Breast epithelium (tissue), 4 donors: ENCODE measurements at regions not wholly inside any gene's neighbourhood (a gene's known extent, or its start where the extent isn't known, plus 50 kb on each side); places are given as distances from the start of the nearest gene placed in this dataset.

Experiments used
- DNase-seq, 2 donors: peaks; one replicate each; pipeline ENCODE4 v3.0.0-alpha.2; 2019; ENCODE audit warnings: low spot score in 2 of 2
- H3K27ac ChIP-seq, 2 donors: fragments of 200-600 bp; sonication (generic) in 1 of 2; one replicate each; pipeline ENCODE4 v1.5.1; 2016 to 2019; ENCODE audit warnings: mild to moderate bottlenecking in 1 of 2
- H3K27me3 ChIP-seq, 2 donors: fragments of 200-600 bp; sonication (generic) in 1 of 2; one replicate each; pipeline versions ENCODE4 v1.5.1 to v1.6.0; 2017 to 2019; ENCODE audit warnings: control low read depth in 1 of 2, mild to moderate bottlenecking in 1 of 2
- H3K36me3 ChIP-seq: fragments of 200-600 bp; one replicate; pipeline ENCODE4 v1.5.1; 2019
- H3K4me1 ChIP-seq, 2 donors: fragments of 200-600 bp; sonication (generic); one replicate each; pipeline ENCODE4 v1.5.1; 2016 to 2019; ENCODE audit warnings: control low read depth in 1 of 2
- H3K4me3 ChIP-seq, 3 donors: fragments of 200-600 bp; sonication (generic); 1 replicate in 2 of 3; 2 replicates in 1 of 3; pipeline ENCODE4 v1.5.1; 2016 to 2019; ENCODE audit warnings: mild to moderate bottlenecking in 3 of 3, moderate library complexity in 2 of 3
- H3K9me3 ChIP-seq, 2 donors: fragments of 200-600 bp; sonication (generic) in 1 of 2; one replicate each; pipeline ENCODE4 v1.5.1; 2016 to 2019; ENCODE audit warnings: control low read depth in 1 of 2
- CTCF ChIP-seq, 3 donors: fragments of 450-650 bp; IDR thresholded peaks; one replicate each; pipeline ENCODE4 v1.5.1; 2016 to 2017; ENCODE audit warnings: antibody characterized with exemption in 3 of 3, mild to moderate bottlenecking in 3 of 3, moderate library complexity in 3 of 3
- POLR2A ChIP-seq: fragments of 450-650 bp; IDR thresholded peaks from one replicate; pipeline ENCODE4 v1.6.1; 2016; ENCODE audit warnings: antibody characterized with exemption, mild to moderate bottlenecking, moderate library complexity
- POLR2AphosphoS5 ChIP-seq, 3 donors: sonication (generic); formaldehyde crosslinking; IDR thresholded peaks; one replicate each; pipeline ENCODE4 v1.6.1; 2017; ENCODE audit warnings: antibody characterized with exemption in 3 of 3
- intact Hi-C: fragments of 100-400 bp; cut with DNase I; formaldehyde crosslinking; loops from one replicate; pipeline ENCODE4 v1.15.1; 2023; ENCODE audit warnings: low total_unique reads

- intact Hi-C loops, result no loop called here
- H3K36me3 ChIP-seq, result no peaks in the 10 kb centered on the region
- no peak overlapping the region for H3K4me3 ChIP-seq
- H3K9me3 ChIP-seq, result no peaks in the 10 kb centered on the region
- no peaks in the 10 kb centered on the region for H3K4me1 ChIP-seq
- no peak overlapping the region for H3K27ac ChIP-seq
- H3K27me3 ChIP-seq, result no peaks in the 10 kb centered on the region
- DNase-seq, result no peak
- TF ChIP-seq POLR2AphosphoS5 (IDR thresholded peaks at IDR 0.05) (no peak), POLR2A (no peak), CTCF (IDR thresholded peaks at IDR 0.05) (no peak)
Measured at GRCh38 chr11:25520459-25520858, 811.5 kb upstream of the ANO3 start.

- intact Hi-C loops, result no loop called here
- H3K27ac ChIP-seq, result no peak overlapping the region
- H3K36me3 ChIP-seq, result no peaks in the 10 kb centered on the region
Measured at GRCh38 chr11:25527841-25528240, 804.1 kb upstream of the ANO3 start.

GRCh38 chr11:25529572-25529971, 802.4 kb upstream of the ANO3 start:
- Histone ChIP-seq H3K4me1 (no peaks in the 10 kb centered on the region), H3K27me3 (no peaks in the 10 kb centered on the region), H3K9me3 (no peaks in the 10 kb centered on the region), H3K4me3 (no peak overlapping the region), H3K27ac (no peak overlapping the region), H3K36me3 (no peaks in the 10 kb centered on the region)
- TF ChIP-seq CTCF (IDR thresholded peaks at IDR 0.05) (no peak), POLR2AphosphoS5 (IDR thresholded peaks at IDR 0.05) (no peak), POLR2A (no peak)
- intact Hi-C loops, result no loop called here
- no peak for DNase-seq

More at GRCh38 chr11:25527841-25528240, 804.1 kb upstream of the ANO3 start:
- DNase-seq, result no peak
- Histone ChIP-seq H3K4me1 (no peaks in the 10 kb centered on the region), H3K9me3 (no peaks in the 10 kb centered on the region), H3K27me3 (no peaks in the 10 kb centered on the region), H3K4me3 (no peak overlapping the region)
- no peak for TF ChIP-seq CTCF (IDR thresholded peaks at IDR 0.05)
- no peak for TF ChIP-seq POLR2AphosphoS5 (IDR thresholded peaks at IDR 0.05)
- no peak for TF ChIP-seq POLR2A

DNA sequence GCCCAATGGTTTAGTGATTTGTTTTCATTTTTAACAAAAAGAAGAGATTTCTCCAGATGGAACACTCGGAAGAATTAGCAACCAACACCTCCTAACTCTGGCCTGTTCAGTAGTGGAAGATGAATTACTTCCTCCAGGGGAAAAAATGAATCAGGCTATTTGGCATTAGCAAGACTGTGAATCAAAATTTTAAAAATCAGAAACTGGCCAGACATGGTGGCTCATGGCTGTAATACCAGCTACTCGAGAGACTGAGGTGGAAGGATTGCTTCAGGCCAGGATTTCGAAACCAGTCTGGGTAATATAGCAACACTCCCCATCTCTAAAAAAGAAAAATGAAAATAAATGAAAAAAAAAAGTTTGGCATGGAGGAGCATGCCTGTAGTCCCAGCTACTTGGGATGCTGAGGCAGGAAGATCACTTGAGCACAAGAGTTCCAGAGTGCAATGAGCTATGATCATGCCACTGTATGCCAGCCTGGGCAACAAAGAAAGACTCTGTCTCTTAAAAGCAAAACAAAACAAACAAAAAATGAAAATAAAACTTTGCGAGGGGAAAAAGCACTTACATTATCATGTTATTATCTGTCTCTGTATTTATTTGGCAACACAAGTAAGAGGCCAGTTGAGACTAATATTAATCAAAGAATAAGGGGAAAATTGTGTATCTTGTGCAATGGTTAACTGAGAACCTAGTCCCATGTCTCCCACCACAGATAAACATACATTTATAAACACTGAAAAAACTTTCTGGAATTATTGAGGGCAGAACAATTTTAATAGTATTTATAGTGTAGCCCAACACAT, 796.3 kb upstream of the ANO3 start:
- Histone ChIP-seq H3K27ac (no peak overlapping the region), H3K9me3 (no peaks in the 10 kb centered on the region), H3K4me1 (no peaks in the 10 kb centered on the region), H3K36me3 (no peaks in the 10 kb centered on the region), H3K4me3 (no peak overlapping the region), H3K27me3 (no peaks in the 10 kb centered on the region)
- DNase-seq, result no peak
- TF ChIP-seq POLR2A (no peak), CTCF (IDR thresholded peaks at IDR 0.05) (no peak), POLR2AphosphoS5 (IDR thresholded peaks at IDR 0.05) (no peak)
- intact Hi-C loops, result no loop called here

DNA sequence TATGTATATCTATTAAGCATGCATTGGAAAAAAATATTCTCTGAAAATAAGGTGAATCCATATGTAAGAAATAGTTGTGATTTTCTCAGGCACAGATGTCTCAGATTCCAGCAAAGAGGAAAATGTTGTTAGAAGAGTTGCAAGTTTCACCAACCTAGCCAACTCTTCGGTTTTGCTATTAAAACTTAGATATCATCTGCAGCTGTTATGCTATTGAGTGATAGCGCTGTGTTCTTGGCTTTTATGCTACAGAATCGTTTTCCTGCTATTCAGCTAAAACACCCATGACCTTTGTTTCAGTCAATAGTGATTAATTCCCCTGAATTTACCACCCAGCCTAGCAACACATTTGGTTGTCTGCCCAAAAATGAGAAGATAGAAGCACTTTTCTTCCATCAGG, 795.6 kb upstream of the ANO3 start:
- H3K9me3 ChIP-seq, result no peaks in the 10 kb centered on the region
- H3K36me3 ChIP-seq, result no peaks in the 10 kb centered on the region
- no peaks in the 10 kb centered on the region for H3K27me3 ChIP-seq
- no peaks in the 10 kb centered on the region for H3K4me1 ChIP-seq
- no peak for DNase-seq
- H3K27ac ChIP-seq, result no peak overlapping the region
- intact Hi-C loops, result no loop called here
- H3K4me3 ChIP-seq, result no peak overlapping the region
- TF ChIP-seq POLR2AphosphoS5 (IDR thresholded peaks at IDR 0.05) (no peak), CTCF (IDR thresholded peaks at IDR 0.05) (no peak), POLR2A (no peak)
